ENCODE measurements at regions not wholly inside any gene's neighbourhood (a gene's known extent, or its start where the extent isn't known, plus 50 kb on each side); places are given as distances from the start of the nearest gene placed in this dataset.

- TF ChIP-seq EZH2 (IDR thresholded peaks at IDR 0.05; ENCODE audit: borderline replicate concordance, control insufficient read depth, low read depth, low read length): no peak
- TF ChIP-seq, protein P1, sequence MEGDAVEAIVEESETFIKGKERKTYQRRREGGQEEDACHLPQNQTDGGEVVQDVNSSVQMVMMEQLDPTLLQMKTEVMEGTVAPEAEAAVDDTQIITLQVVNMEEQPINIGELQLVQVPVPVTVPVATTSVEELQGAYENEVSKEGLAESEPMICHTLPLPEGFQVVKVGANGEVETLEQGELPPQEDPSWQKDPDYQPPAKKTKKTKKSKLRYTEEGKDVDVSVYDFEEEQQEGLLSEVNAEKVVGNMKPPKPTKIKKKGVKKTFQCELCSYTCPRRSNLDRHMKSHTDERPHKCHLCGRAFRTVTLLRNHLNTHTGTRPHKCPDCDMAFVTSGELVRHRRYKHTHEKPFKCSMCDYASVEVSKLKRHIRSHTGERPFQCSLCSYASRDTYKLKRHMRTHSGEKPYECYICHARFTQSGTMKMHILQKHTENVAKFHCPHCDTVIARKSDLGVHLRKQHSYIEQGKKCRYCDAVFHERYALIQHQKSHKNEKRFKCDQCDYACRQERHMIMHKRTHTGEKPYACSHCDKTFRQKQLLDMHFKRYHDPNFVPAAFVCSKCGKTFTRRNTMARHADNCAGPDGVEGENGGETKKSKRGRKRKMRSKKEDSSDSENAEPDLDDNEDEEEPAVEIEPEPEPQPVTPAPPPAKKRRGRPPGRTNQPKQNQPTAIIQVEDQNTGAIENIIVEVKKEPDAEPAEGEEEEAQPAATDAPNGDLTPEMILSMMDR (IDR thresholded peaks at IDR 0.05 in 2 of 3, conservative IDR thresholded peaks at IDR 0.05 in 1 of 3; ENCODE audit: control insufficient read depth in 2 of 3, extremely low read depth in 1 of 3, insufficient read depth in 1 of 3, low read depth in 3 of 3, low read length in 3 of 3): no peak
- TF ChIP-seq MXI1 (IDR thresholded peaks at IDR 0.05; ENCODE audit: low read depth, low read length): no peak
- TF ChIP-seq RELA (IDR thresholded peaks at IDR 0.05; ENCODE audit: borderline replicate concordance, partially characterized antibody): no peak
Observed at GRCh38 chr1:56145581-56145980, 433.8 kb downstream of the PLPP3 start.
